ENCODE measurements at regions not wholly inside any gene's neighbourhood (a gene's known extent, or its start where the extent isn't known, plus 50 kb on each side); places are given as distances from the start of the nearest gene placed in this dataset.
"Not testable (repeated sequence)": the region's sequence is repeated elsewhere in the genome, so short reads cannot be mapped to it uniquely, and the experiment has no call there.

GRCh38 chr4:169885893-169886292, 128.1 kb upstream of the HPF1 start:
- no peak for FAIRE-seq

- no peak for FAIRE-seq
Measured at GRCh38 chr4:169881769-169882168, 124.0 kb upstream of the HPF1 start.

- FAIRE-seq: no peak
Measured at GRCh38 chr4:169870507-169870906, 112.8 kb upstream of the HPF1 start.

GRCh38 chr4:169869490-169869889, 111.7 kb upstream of the HPF1 start:
- no peak for FAIRE-seq

- no peak for FAIRE-seq
Measured at GRCh38 chr4:169861593-169861992, 103.8 kb upstream of the HPF1 start.

GRCh38 chr4:169859366-169860216, 101.8 kb upstream of the HPF1 start:
- no peak for FAIRE-seq

- FAIRE-seq: no peak
Measured at GRCh38 chr4:169854090-169854489, 96.3 kb upstream of the HPF1 start.

GRCh38 chr4:169852481-169852880, 94.7 kb upstream of the HPF1 start:
- no peak for FAIRE-seq

GRCh38 chr4:169851750-169852149, 94.0 kb upstream of the HPF1 start:
- FAIRE-seq: peak; percentile 3

- no peak for FAIRE-seq
Measured at GRCh38 chr4:169849456-169849855, 91.7 kb upstream of the HPF1 start.

- FAIRE-seq: no peak
Measured at GRCh38 chr4:169848018-169848417, 90.3 kb upstream of the HPF1 start.

GRCh38 chr4:169847171-169847570, 89.4 kb upstream of the HPF1 start:
- FAIRE-seq: no peak

- no peak for FAIRE-seq
Measured at GRCh38 chr4:169846396-169846795, 88.7 kb upstream of the HPF1 start.

GRCh38 chr4:169841776-169842175, 84.0 kb upstream of the HPF1 start:
- FAIRE-seq: no peak

- no peak for FAIRE-seq
Measured at GRCh38 chr4:169840554-169840953, 82.8 kb upstream of the HPF1 start.

- FAIRE-seq: not testable (repeated sequence)
Measured at GRCh38 chr4:169828329-169828728, 70.6 kb upstream of the HPF1 start.

- FAIRE-seq: no peak
Measured at GRCh38 chr4:169826634-169827187, 69.0 kb upstream of the HPF1 start.

GRCh38 chr4:169823685-169824084, 65.9 kb upstream of the HPF1 start:
- FAIRE-seq: no peak

- FAIRE-seq: no peak
Measured at GRCh38 chr4:169821402-169821801, 63.7 kb upstream of the HPF1 start.

- FAIRE-seq: no peak
Measured at GRCh38 chr4:169818063-169818679, 60.4 kb upstream of the HPF1 start.

- FAIRE-seq: no peak
Measured at GRCh38 chr4:169815606-169816005, 57.9 kb upstream of the HPF1 start.

GRCh38 chr4:169811476-169811875, 53.7 kb upstream of the HPF1 start:
- no peak for FAIRE-seq

- peak; percentile 94 for FAIRE-seq
Measured at GRCh38 chr4:169810325-169811323, 52.9 kb upstream of the HPF1 start.
